Left colon (tissue), 2 donors: ENCODE measurements at regions not wholly inside any gene's neighbourhood (a gene's known extent, or its start where the extent isn't known, plus 50 kb on each side); places are given as distances from the start of the nearest gene placed in this dataset.

ENCODE experiments used
- ATAC-seq: fragments of 200-7000 bp; cut with Tn5 transposase; one replicate; pipeline ENCODE4 v1.9.1; 2020; ENCODE audit warnings: mild to moderate bottlenecking, moderate library complexity
- DNase-seq, 2 donors: peaks; one replicate each; pipeline ENCODE4 v3.0.0-alpha.2; 2020
- intact Hi-C, 2 donors: fragments of 100-400 bp; cut with DNase I in 1 of 2; cut with micrococcal nuclease in 1 of 2; formaldehyde crosslinking; loops; one replicate each; pipeline versions ENCODE4 v1.11.2 to v1.14.0; 2022; cut with DNase I, micrococcal nuclease
- donor health status: DM: no; HTN: no; CAD: no.
- donor health status: DM: yes; HTN: yes; CAD: no.

GRCh38 chr3:197434830-197435229 is 120.9 kb downstream of the BDH1 start:
- intact Hi-C loops = no loop called here
- no peak for ATAC-seq
- DNase-seq = no peak

- DNase-seq = no peak
- intact Hi-C loops = no loop called here
- no peak for ATAC-seq
These were observed 123.2 kb downstream of the BDH1 start for GRCh38 chr3:197432384-197433127.

- intact Hi-C loops = no loop called here
These were observed 124.3 kb downstream of the BDH1 start for GRCh38 chr3:197431346-197431910.

GRCh38 chr3:197430934-197431333 is 124.8 kb downstream of the BDH1 start:
- intact Hi-C loops = no loop called here
- no peak for DNase-seq
- ATAC-seq = no peak

More at GRCh38 chr3:197431346-197431910, 124.3 kb downstream of the BDH1 start:
- ATAC-seq = no peak
- DNase-seq = no peak

- ATAC-seq = no peak
These were observed 125.3 kb downstream of the BDH1 start for GRCh38 chr3:197430502-197430901.

GRCh38 chr3:197428952-197429351 is 126.8 kb downstream of the BDH1 start:
- no peak for DNase-seq
- ATAC-seq = no peak
- intact Hi-C loops = no loop called here

More at GRCh38 chr3:197430502-197430901, 125.3 kb downstream of the BDH1 start:
- DNase-seq = no peak
- intact Hi-C loops = no loop called here

- ATAC-seq (peak; percentile 99), DNase-seq (peak; percentile 81)
- intact Hi-C loops = no loop called here
These were observed 127.5 kb downstream of the BDH1 start for GRCh38 chr3:197428117-197428801.

- no peak for DNase-seq
- ATAC-seq = no peak
- intact Hi-C loops = no loop called here
These were observed 128.6 kb upstream of the DLG1 start for GRCh38 chr3:197427021-197427420.

- ATAC-seq (no peak), DNase-seq (no peak)
- intact Hi-C loops = no loop called here
These were observed 127.7 kb upstream of the DLG1 start for GRCh38 chr3:197426121-197426566.

GRCh38 chr3:197425485-197426120 is 127.2 kb upstream of the DLG1 start:
- intact Hi-C loops = no loop called here
- DNase-seq (no peak), ATAC-seq (no peak)

GRCh38 chr3:197424674-197425484 is 126.5 kb upstream of the DLG1 start:
- no peak for DNase-seq
- no peak for ATAC-seq
- intact Hi-C loops = no loop called here

GRCh38 chr3:197424266-197424665 is 125.9 kb upstream of the DLG1 start:
- intact Hi-C loops = no loop called here
- DNase-seq (no peak), ATAC-seq (no peak)

GRCh38 chr3:197423376-197423775 is 125.0 kb upstream of the DLG1 start:
- DNase-seq (no peak), ATAC-seq (no peak)
- intact Hi-C loops = no loop called here

GRCh38 chr3:197422506-197422905 is 124.1 kb upstream of the DLG1 start:
- DNase-seq (no peak), ATAC-seq (no peak)
- intact Hi-C loops = no loop called here

GRCh38 chr3:197421021-197421420 is 122.6 kb upstream of the DLG1 start:
- DNase-seq = no peak
- ATAC-seq = no peak
- intact Hi-C loops = no loop called here

GRCh38 chr3:197420566-197420965 is 122.2 kb upstream of the DLG1 start:
- no peak for DNase-seq
- intact Hi-C loops = no loop called here
- no peak for ATAC-seq

- intact Hi-C loops = no loop called here
- no peak for DNase-seq
- no peak for ATAC-seq
These were observed 121.7 kb upstream of the DLG1 start for GRCh38 chr3:197420115-197420514.

GRCh38 chr3:197419696-197420095 is 121.3 kb upstream of the DLG1 start:
- DNase-seq (no peak), ATAC-seq (peak; percentile 39)
- intact Hi-C loops = no loop called here
